HepG2 (cell line): ENCODE measurements at regions not wholly inside any gene's neighbourhood (a gene's known extent, or its start where the extent isn't known, plus 50 kb on each side); places are given as distances from the start of the nearest gene placed in this dataset.

ENCODE experiments used
- ATAC-seq: fragments of 200-7000 bp; cut with Tn5 transposase; 3 replicates; pipeline ENCODE4 v1.9.1; 2020; ENCODE audit warnings: mild to moderate bottlenecking, moderate library complexity
- BruUV-seq: library from RNA; stranded (reverse); fragments of 400-500 nt; replicated peaks from 2 replicates; lab custom pipeline; 2021; lab: Mats Ljungman, UMichigan
- CTCF ChIA-PET: fragments of 300-600 bp; formaldehyde crosslinking; extraction: SDS; loops from one replicate; lab custom pipeline; 2021; ENCODE audit warnings: low total read pairs, inconsistent platforms, low intra/inter-chr PET ratio; lab: Yijun Ruan, JAX
- POLR2A ChIA-PET: fragments of 350-600 bp; sonication (Branson Sonifier 250); formaldehyde crosslinking; loops from one replicate; lab custom pipeline; 2020; ENCODE audit warnings: antibody characterized with exemption, inconsistent platforms; lab: Yijun Ruan, JAX
- DNase-seq: peaks from one replicate; pipeline ENCODE4 v3.0.0-alpha.2; 2015; ENCODE audit warnings: low spot score
- FAIRE-seq: peaks from 3 replicates; lab custom pipeline; 2011; peaks lifted over from hg19 to GRCh38; lab: Jason Lieb, UNC
- H2AFZ ChIP-seq: one replicate; pipeline ENCODE4 v1.6.1; 2011; ENCODE audit warnings: low read length, inconsistent platforms
- H3K27ac ChIP-seq: fragments of 300-600 bp; 3 replicates; pipeline ENCODE4 v1.8.0; 2011; ENCODE audit warnings: mixed run types, mild to moderate bottlenecking, mixed read lengths, low read length, inconsistent platforms; ENCODE audit not compliant: insufficient read depth; ENCODE audit errors: extremely low read length
- H3K27me3 ChIP-seq, 2 experiments: fragments of 200-600 bp in 1 of 2; 2 replicates in 1 of 2; 3 replicates in 1 of 2; pipeline versions ENCODE4 v1.6.0 to v1.8.0; 2011; ENCODE audit warnings: low read length in 2 of 2, mild to moderate bottlenecking in 2 of 2, moderate library complexity in 2 of 2, inconsistent platforms in 1 of 2; ENCODE audit not compliant: insufficient read depth in 2 of 2, control insufficient read depth in 1 of 2
- H3K36me3 ChIP-seq, 2 experiments: fragments of 200-600 bp in 1 of 2; replicated peaks in 1 of 2; 2 replicates in 1 of 2; 3 replicates in 1 of 2; pipeline versions ENCODE4 v1.5.1 to v1.8.0; 2011; ENCODE audit warnings: low read length in 2 of 2, inconsistent platforms in 1 of 2; ENCODE audit not compliant: insufficient read depth in 2 of 2, control insufficient read depth in 1 of 2
- H3K4me1 ChIP-seq: 2 replicates; pipeline ENCODE4 v1.5.1; 2012; ENCODE audit warnings: low read length, inconsistent platforms; ENCODE audit not compliant: insufficient read depth
- H3K4me2 ChIP-seq: 2 replicates; pipeline ENCODE4 v1.6.0; 2011; ENCODE audit warnings: low read depth, low read length, inconsistent platforms
- H3K4me3 ChIP-seq, 3 experiments: fragments of 200-600 bp in 1 of 3; sonication (generic), shearing (Covaris generic) in 1 of 3; replicated peaks in 1 of 3; 2 replicates each; pipeline ENCODE4 v1.5.1; 2011 to 2016; ENCODE audit warnings: low read length in 3 of 3, inconsistent platforms in 2 of 3, low read depth in 2 of 3, mild to moderate bottlenecking in 2 of 3, control low read depth in 1 of 3, mixed read lengths in 1 of 3; ENCODE audit not compliant: insufficient read depth in 1 of 3
- H3K79me2 ChIP-seq: one replicate; pipeline ENCODE4 v1.6.1; 2011; ENCODE audit warnings: low read length, inconsistent platforms; ENCODE audit not compliant: insufficient read depth
- H3K9ac ChIP-seq: 2 replicates; pipeline ENCODE4 v1.6.0; 2011; ENCODE audit warnings: mild to moderate bottlenecking, low read depth, low read length, inconsistent platforms; ENCODE audit not compliant: insufficient read depth
- H3K9me3 ChIP-seq: 2 replicates; pipeline ENCODE4 v1.5.1; 2012; ENCODE audit warnings: mild to moderate bottlenecking, low read length
- H4K20me1 ChIP-seq: 2 replicates; pipeline ENCODE4 v1.6.0; 2011; ENCODE audit warnings: inconsistent platforms, mild to moderate bottlenecking, low read length, moderate library complexity; ENCODE audit not compliant: insufficient read depth
- AKAP8 ChIP-seq: sonication (generic); formaldehyde crosslinking; IDR thresholded peaks from 2 replicates; pipeline ENCODE4 v1.5.1; 2020; ENCODE audit warnings: mild to moderate bottlenecking, missing genetic modification reagents
- ATM ChIP-seq: fragments of 450-650 bp; IDR thresholded peaks from 2 replicates; pipeline ENCODE4 v1.7.1; 2017; ENCODE audit warnings: mild to moderate bottlenecking, borderline replicate concordance
- CBX2 ChIP-seq, 2 experiments: fragments of 200-600 bp in 1 of 2; sonication (generic); formaldehyde crosslinking in 1 of 2; IDR thresholded peaks; 2 replicates each; pipeline versions ENCODE4 v1.7.0 to v1.8.1; 2018 to 2022; ENCODE audit warnings: low read depth in 2 of 2, low read length in 1 of 2, mild to moderate bottlenecking in 1 of 2, missing genetic modification reagents in 1 of 2
- CENPX ChIP-seq: sonication (generic); formaldehyde crosslinking; IDR thresholded peaks from 2 replicates; pipeline ENCODE4 v1.9.0; 2021; ENCODE audit warnings: mild to moderate bottlenecking, missing genetic modification reagents, moderate library complexity
- FOXM1 ChIP-seq: sonication (generic); formaldehyde crosslinking; IDR thresholded peaks from 2 replicates; pipeline ENCODE4 v1.5.0; 2020; ENCODE audit warnings: missing genetic modification reagents
- HNF1A ChIP-seq, 2 experiments: sonication (generic) in 1 of 2; formaldehyde crosslinking in 1 of 2; IDR thresholded peaks; 2 replicates each; pipeline versions ENCODE4 v1.4.0 to v1.6.1; 2016 to 2020; ENCODE audit warnings: borderline replicate concordance in 1 of 2, low read depth in 1 of 2, mild to moderate bottlenecking in 1 of 2, missing genetic modification reagents in 1 of 2
- JUN ChIP-seq: sonication (generic); formaldehyde crosslinking; IDR thresholded peaks from 2 replicates; pipeline ENCODE4 v1.4.0; 2020; ENCODE audit warnings: mild to moderate bottlenecking, missing genetic modification reagents
- TARDBP ChIP-seq: sonication (generic); formaldehyde crosslinking; IDR thresholded peaks from 2 replicates; pipeline ENCODE4 v1.8.0; 2022; ENCODE audit warnings: mild to moderate bottlenecking, missing genetic modification reagents
- U2AF2 ChIP-seq: fragments of 200-400 bp; formaldehyde crosslinking; IDR thresholded peaks from 2 replicates; pipeline ENCODE4 v1.6.1; 2017; ENCODE audit warnings: low read depth, mild to moderate bottlenecking, low read length
- ZNF558 ChIP-seq: sonication (generic); formaldehyde crosslinking; IDR thresholded peaks from 2 replicates; pipeline ENCODE4 v1.9.0; 2022; ENCODE audit warnings: mild to moderate bottlenecking, missing genetic modification reagents, borderline replicate concordance
- ZNF780A ChIP-seq: sonication (generic); formaldehyde crosslinking; IDR thresholded peaks from 2 replicates; pipeline ENCODE4 v1.8.0; 2022; ENCODE audit warnings: mild to moderate bottlenecking, missing genetic modification reagents, moderate library complexity
- ZNF816 ChIP-seq: sonication (generic); formaldehyde crosslinking; IDR thresholded peaks from 2 replicates; pipeline ENCODE4 v1.8.0; 2022; ENCODE audit warnings: missing genetic modification reagents, mild to moderate bottlenecking, borderline replicate concordance
- WGBS: methylation state at CpG from one replicate; pipeline ENCODE4 v1.1.6; 2017; ENCODE audit warnings: low lambda C conversion rate; 5-methylcytosine and 5-hydroxymethylcytosine counted together
- in situ Hi-C: cut with HindIII; loops from 2 replicates; pipeline ENCODE4 v1.10.0; 2017; ENCODE audit warnings: low pct_unique_long_range_greater_than_20kb; ENCODE audit not compliant: extremely low pct_ligation_motif_present
- intact Hi-C: fragments of 100-400 bp; cut with micrococcal nuclease; formaldehyde crosslinking; loops from one replicate; pipeline ENCODE4 v1.10.0; 2022; ENCODE audit not compliant: unreplicated experiment
- TF ChIP-seq, protein P1 (sequence below): sonication (generic); formaldehyde crosslinking; IDR thresholded peaks from 2 replicates; pipeline ENCODE4 v1.4.0; 2020; ENCODE audit warnings: missing genetic modification reagents, borderline replicate concordance

- TF ChIP-seq HNF1A (IDR thresholded peaks at IDR 0.05; ENCODE audit: low read depth) = no peak
- no peak for TF ChIP-seq HNF1A (CRISPR knock-in tag; IDR thresholded peaks at IDR 0.05; ENCODE audit: borderline replicate concordance)
These were observed 76.7 kb upstream of the SATB1 start (continued) for GRCh38 chr3:18501679-18502343.

GRCh38 chr3:18500322-18500721 is 75.2 kb upstream of the SATB1 start:
- FAIRE-seq = no peak
- Histone ChIP-seq H3K4me1 (no peaks in the 10 kb centered on the region), H3K9ac (no peak overlapping the region), H3K9me3 (no peaks in the 10 kb centered on the region), H3K27me3 (no peaks in the 10 kb centered on the region), H3K27ac (no peak overlapping the region), H3K4me3 (no peak overlapping the region), H2AFZ (no peak overlapping the region), H3K36me3 (no peaks in the 10 kb centered on the region), H4K20me1 (no peaks in the 10 kb centered on the region), H3K79me2 (no peaks in the 10 kb centered on the region), H3K4me2 (no peak overlapping the region)
- no peak for ATAC-seq
- in situ Hi-C loops (no loop called here), intact Hi-C loops (no loop called here)
- 0% methylated on average over 2 of the region's 2 CpGs for WGBS
- ChIA-PET CTCF (no interaction called here), POLR2A (no interaction called here)
- BruUV-seq = no TSS peak
- DNase-seq = no peak
- TF ChIP-seq CBX2 (IDR thresholded peaks at IDR 0.05; ENCODE audit: low read depth, low read length) (no peak), CBX2 (CRISPR knock-in tag; IDR thresholded peaks at IDR 0.05; ENCODE audit: low read depth) (no peak), CENPX (CRISPR knock-in tag) (no peak), TARDBP (no peak), FOXM1 (CRISPR knock-in tag) (no peak), ZNF558 (CRISPR knock-in tag) (no peak), JUN (CRISPR knock-in tag) (no peak), ATM (no peak), ZNF780A (CRISPR knock-in tag) (no peak), ZNF816 (CRISPR knock-in tag) (no peak), U2AF2 (no peak), AKAP8 (CRISPR knock-in tag) (no peak)
- TF ChIP-seq, protein P1, sequence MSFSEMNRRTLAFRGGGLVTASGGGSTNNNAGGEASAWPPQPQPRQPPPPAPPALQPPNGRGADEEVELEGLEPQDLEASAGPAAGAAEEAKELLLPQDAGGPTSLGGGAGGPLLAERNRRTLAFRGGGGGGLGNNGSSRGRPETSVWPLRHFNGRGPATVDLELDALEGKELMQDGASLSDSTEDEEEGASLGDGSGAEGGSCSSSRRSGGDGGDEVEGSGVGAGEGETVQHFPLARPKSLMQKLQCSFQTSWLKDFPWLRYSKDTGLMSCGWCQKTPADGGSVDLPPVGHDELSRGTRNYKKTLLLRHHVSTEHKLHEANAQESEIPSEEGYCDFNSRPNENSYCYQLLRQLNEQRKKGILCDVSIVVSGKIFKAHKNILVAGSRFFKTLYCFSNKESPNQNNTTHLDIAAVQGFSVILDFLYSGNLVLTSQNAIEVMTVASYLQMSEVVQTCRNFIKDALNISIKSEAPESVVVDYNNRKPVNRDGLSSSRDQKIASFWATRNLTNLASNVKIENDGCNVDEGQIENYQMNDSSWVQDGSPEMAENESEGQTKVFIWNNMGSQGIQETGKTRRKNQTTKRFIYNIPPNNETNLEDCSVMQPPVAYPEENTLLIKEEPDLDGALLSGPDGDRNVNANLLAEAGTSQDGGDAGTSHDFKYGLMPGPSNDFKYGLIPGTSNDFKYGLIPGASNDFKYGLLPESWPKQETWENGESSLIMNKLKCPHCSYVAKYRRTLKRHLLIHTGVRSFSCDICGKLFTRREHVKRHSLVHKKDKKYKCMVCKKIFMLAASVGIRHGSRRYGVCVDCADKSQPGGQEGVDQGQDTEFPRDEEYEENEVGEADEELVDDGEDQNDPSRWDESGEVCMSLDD (CRISPR knock-in tag) = no peak
